Gastroesophageal sphincter (tissue), 3 donors: ENCODE measurements at regions not wholly inside any gene's neighbourhood (a gene's known extent, or its start where the extent isn't known, plus 50 kb on each side); places are given as distances from the start of the nearest gene placed in this dataset.

ENCODE experiments used
- EP300 ChIP-seq: sonication (generic); formaldehyde crosslinking; IDR thresholded peaks from one replicate; pipeline ENCODE4 v1.6.1; 2017; ENCODE audit warnings: antibody characterized with exemption, mild to moderate bottlenecking
- POLR2A ChIP-seq, 2 donors: fragments of 450-650 bp; IDR thresholded peaks; one replicate each; pipeline ENCODE4 v1.6.1; 2017; ENCODE audit warnings: antibody characterized with exemption in 2 of 2, mild to moderate bottlenecking in 2 of 2, moderate library complexity in 1 of 2
- POLR2AphosphoS5 ChIP-seq: sonication (generic); formaldehyde crosslinking; IDR thresholded peaks from one replicate; pipeline ENCODE4 v1.6.1; 2017; ENCODE audit warnings: antibody characterized with exemption
- TF ChIP-seq, protein P1 (sequence below), 4 experiments: fragments of 200-600 bp in 2 of 4; fragments of 450-650 bp in 2 of 4; sonication (generic) in 1 of 4; IDR thresholded peaks; one replicate each; pipeline ENCODE4 v1.5.1; 2017 to 2019; ENCODE audit warnings: antibody characterized with exemption in 4 of 4, mild to moderate bottlenecking in 2 of 4, moderate library complexity in 2 of 4

DNA sequence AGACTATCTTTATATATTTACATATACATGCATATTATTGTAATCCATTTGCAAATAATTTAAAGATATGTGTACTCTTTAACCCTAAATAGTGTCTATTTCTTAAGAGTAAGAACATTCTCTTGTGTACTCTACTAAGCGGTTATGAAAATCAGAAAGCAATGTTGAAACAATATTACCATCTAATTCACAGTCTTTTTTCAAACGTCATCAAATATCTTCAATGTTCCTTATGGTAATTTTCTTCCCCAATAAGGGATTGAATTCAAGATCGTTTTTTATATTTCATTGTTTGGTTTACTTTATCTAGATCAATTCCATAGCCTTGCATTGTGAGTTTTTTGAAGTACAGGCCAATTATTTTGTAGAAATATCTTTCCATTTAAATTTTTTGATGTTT, 1647.4 kb upstream of the PRR20A start:
- TF ChIP-seq, protein P1, sequence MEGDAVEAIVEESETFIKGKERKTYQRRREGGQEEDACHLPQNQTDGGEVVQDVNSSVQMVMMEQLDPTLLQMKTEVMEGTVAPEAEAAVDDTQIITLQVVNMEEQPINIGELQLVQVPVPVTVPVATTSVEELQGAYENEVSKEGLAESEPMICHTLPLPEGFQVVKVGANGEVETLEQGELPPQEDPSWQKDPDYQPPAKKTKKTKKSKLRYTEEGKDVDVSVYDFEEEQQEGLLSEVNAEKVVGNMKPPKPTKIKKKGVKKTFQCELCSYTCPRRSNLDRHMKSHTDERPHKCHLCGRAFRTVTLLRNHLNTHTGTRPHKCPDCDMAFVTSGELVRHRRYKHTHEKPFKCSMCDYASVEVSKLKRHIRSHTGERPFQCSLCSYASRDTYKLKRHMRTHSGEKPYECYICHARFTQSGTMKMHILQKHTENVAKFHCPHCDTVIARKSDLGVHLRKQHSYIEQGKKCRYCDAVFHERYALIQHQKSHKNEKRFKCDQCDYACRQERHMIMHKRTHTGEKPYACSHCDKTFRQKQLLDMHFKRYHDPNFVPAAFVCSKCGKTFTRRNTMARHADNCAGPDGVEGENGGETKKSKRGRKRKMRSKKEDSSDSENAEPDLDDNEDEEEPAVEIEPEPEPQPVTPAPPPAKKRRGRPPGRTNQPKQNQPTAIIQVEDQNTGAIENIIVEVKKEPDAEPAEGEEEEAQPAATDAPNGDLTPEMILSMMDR (IDR thresholded peaks at IDR 0.05): no peak
- TF ChIP-seq POLR2A (IDR thresholded peaks at IDR 0.05) (no peak), EP300 (no peak), POLR2AphosphoS5 (no peak)
